Stomach smooth muscle (tissue), 2 donors: ENCODE measurements at regions not wholly inside any gene's neighbourhood (a gene's known extent, or its start where the extent isn't known, plus 50 kb on each side); places are given as distances from the start of the nearest gene placed in this dataset.
"Not testable (repeated sequence)": the region's sequence is repeated elsewhere in the genome, so short reads cannot be mapped to it uniquely, and the experiment has no call there.

ENCODE experiments used
- H3K27ac ChIP-seq: one replicate; pipeline ENCODE4 v1.7.0; 2013; ENCODE audit warnings: mild to moderate bottlenecking, low read length, inconsistent platforms
- H3K27me3 ChIP-seq, 2 donors: one replicate each; pipeline ENCODE4 v1.7.0; 2013; ENCODE audit warnings: low read length in 2 of 2; ENCODE audit not compliant: insufficient read depth in 2 of 2, control insufficient read depth in 1 of 2
- H3K36me3 ChIP-seq, 2 donors: one replicate each; pipeline ENCODE4 v1.7.0; 2013; ENCODE audit warnings: low read length in 2 of 2; ENCODE audit not compliant: control insufficient read depth in 2 of 2, insufficient read depth in 2 of 2
- H3K4me1 ChIP-seq: one replicate; pipeline ENCODE4 v1.7.0; 2013; ENCODE audit warnings: low read length; ENCODE audit not compliant: control insufficient read depth, insufficient read depth
- H3K4me3 ChIP-seq, 2 donors: one replicate each; pipeline ENCODE4 v1.7.0; 2013; ENCODE audit warnings: low read length in 2 of 2
- H3K9ac ChIP-seq, 2 donors: one replicate each; pipeline ENCODE4 v1.7.0; 2013; ENCODE audit warnings: low read length in 2 of 2, mild to moderate bottlenecking in 1 of 2
- H3K9me3 ChIP-seq, 2 donors: one replicate each; pipeline ENCODE4 v1.7.0; 2013; ENCODE audit warnings: low read length in 2 of 2; ENCODE audit not compliant: control insufficient read depth in 2 of 2
- donor health status: healthy.
- donor health status: Pancreatic carcinoma.

- Histone ChIP-seq H3K27me3 (no peaks in the 10 kb centered on the region), H3K9me3 (no peaks in the 10 kb centered on the region), H3K27ac (no peak overlapping the region), H3K4me3 (no peak overlapping the region), H3K36me3 (no peaks in the 10 kb centered on the region), H3K4me1 (peaks cover 2% of the 10 kb centered on the region), H3K9ac (no peak overlapping the region)
These were observed 91.3 kb upstream of the WDR44 start for GRCh38 chrX:118254611-118255010.

GRCh38 chrX:118255921-118256320 lies 90.0 kb upstream of the WDR44 start:
- H3K4me1 ChIP-seq: peaks cover 2% of the 10 kb centered on the region
- H3K27ac ChIP-seq: no peak overlapping the region
- no peaks in the 10 kb centered on the region for H3K9me3 ChIP-seq
- peaks cover 0 to 2% of the 10 kb centered on the region in 2 donors for H3K27me3 ChIP-seq
- H3K36me3 ChIP-seq: no peaks in the 10 kb centered on the region
- H3K9ac ChIP-seq: no peak overlapping the region
- no peak overlapping the region for H3K4me3 ChIP-seq

GRCh38 chrX:118257781-118258180 lies 88.1 kb upstream of the WDR44 start:
- Histone ChIP-seq H3K4me3 (no peak overlapping the region), H3K27ac (no peak overlapping the region), H3K36me3 (no peaks in the 10 kb centered on the region), H3K9ac (no peak overlapping the region), H3K9me3 (no peaks in the 10 kb centered on the region), H3K4me1 (no peaks in the 10 kb centered on the region), H3K27me3 (peaks cover 0 to 2% of the 10 kb centered on the region in 2 donors)

- no peaks in the 10 kb centered on the region for H3K9me3 ChIP-seq
- peaks cover 0 to 9% of the 10 kb centered on the region in 2 donors for H3K27me3 ChIP-seq
- H3K9ac ChIP-seq: no peak overlapping the region
- H3K36me3 ChIP-seq: no peaks in the 10 kb centered on the region
- H3K27ac ChIP-seq: no peak overlapping the region
- H3K4me1 ChIP-seq: no peaks in the 10 kb centered on the region
- H3K4me3 ChIP-seq: no peak overlapping the region
These were observed 86.7 kb upstream of the WDR44 start for GRCh38 chrX:118259213-118259612.

- no peaks in the 10 kb centered on the region for H3K4me1 ChIP-seq
- H3K9ac ChIP-seq: no peak overlapping the region
- no peak overlapping the region for H3K4me3 ChIP-seq
- H3K36me3 ChIP-seq: no peaks in the 10 kb centered on the region
- H3K27ac ChIP-seq: no peak overlapping the region
- H3K9me3 ChIP-seq: no peaks in the 10 kb centered on the region
- peaks cover 0 to 9% of the 10 kb centered on the region in 2 donors for H3K27me3 ChIP-seq
These were observed 84.8 kb upstream of the WDR44 start for GRCh38 chrX:118261151-118261550.

DNA sequence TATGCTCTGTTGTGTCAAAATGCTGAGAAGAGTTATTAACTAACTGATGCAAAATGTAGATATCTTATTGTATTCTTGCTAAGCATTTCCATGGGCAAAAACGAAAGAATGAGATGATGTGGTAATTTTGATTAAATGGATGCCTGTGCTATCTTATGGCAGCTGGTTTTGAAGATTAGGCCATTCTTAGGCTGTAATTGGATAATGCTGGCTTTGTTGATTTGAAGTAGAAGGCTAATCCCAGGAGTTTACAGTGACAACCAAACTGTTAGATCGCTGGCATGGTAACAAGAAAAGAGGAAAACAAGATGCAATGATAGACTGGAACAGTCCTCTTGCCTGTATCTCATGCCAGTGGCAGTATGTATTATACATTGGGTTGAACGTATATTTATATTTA lies 74.1 kb upstream of the WDR44 start:
- Histone ChIP-seq H3K36me3 (no peaks in the 10 kb centered on the region), H3K27me3 (no peaks in the 10 kb centered on the region), H3K4me1 (no peaks in the 10 kb centered on the region), H3K9me3 (no peaks in the 10 kb centered on the region), H3K27ac (no peak overlapping the region), H3K9ac (no peak overlapping the region), H3K4me3 (no peak overlapping the region)

- Histone ChIP-seq H3K9me3 (no peaks in the 10 kb centered on the region), H3K9ac (no peak overlapping the region), H3K27ac (no peak overlapping the region), H3K27me3 (no peaks in the 10 kb centered on the region), H3K4me3 (no peak overlapping the region), H3K4me1 (no peaks in the 10 kb centered on the region), H3K36me3 (no peaks in the 10 kb centered on the region)
These were observed 73.7 kb upstream of the WDR44 start for GRCh38 chrX:118272242-118272641.

DNA sequence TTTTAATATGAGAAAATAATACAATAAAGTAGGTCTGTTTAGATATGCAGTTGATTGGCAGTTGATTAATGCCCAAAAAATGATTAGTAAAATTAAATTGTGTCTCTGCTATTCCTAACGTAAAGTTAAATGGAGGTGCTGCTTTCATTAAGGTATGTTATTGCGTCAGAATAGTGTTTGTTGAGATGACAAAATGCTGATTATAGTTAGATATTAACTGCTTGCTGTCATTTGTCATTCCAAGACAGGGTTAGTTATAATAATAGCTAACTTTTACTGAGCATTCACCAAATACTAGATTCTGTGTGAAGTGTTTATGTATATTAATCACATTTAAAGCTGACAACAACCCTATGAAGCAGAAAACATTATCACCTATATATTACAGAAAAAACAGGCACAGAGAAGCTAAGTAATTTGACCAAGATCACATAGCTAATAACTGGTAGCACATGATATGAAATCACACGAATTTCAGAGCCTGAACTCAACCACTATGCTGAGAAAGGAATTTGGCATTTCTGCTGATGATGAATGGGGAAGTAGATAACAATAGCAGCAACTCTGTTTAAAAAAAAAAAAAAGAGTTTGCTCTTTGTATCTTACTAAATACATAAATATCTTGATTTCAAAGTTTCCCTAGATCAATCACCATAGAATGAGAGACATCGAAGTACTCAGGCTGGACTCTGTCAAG lies 59.7 kb upstream of the WDR44 start:
- Histone ChIP-seq H3K4me3 (no peak overlapping the region), H3K4me1 (no peaks in the 10 kb centered on the region), H3K36me3 (no peaks in the 10 kb centered on the region), H3K27ac (no peak overlapping the region), H3K9ac (no peak overlapping the region), H3K27me3 (no peaks in the 10 kb centered on the region), H3K9me3 (no peaks in the 10 kb centered on the region)

DNA sequence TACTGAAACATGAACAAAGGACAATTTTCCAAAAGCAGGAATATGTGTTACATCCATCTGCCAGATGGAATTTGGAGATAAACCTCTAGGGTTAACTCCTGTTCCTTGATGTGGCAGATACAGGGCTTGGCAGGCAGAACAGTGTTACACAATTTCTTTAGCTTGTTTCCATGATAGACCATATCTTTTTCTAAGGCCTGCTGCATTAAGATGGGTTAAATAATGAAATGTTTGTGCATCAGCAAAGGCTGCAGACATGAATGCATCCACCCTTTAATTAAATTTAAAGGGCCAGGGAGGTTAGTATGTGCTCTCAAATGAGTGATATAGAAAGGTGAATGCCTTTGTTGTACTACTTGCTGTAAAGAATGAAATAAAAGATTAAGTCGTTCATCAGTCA lies 50.1 kb upstream of the WDR44 start:
- H3K36me3 ChIP-seq, H3K4me1 ChIP-seq, H3K27me3 ChIP-seq, H3K4me3 ChIP-seq, H3K27ac ChIP-seq, H3K9me3 ChIP-seq, H3K9ac ChIP-seq: not testable (repeated sequence)
